PC-9 (cell line): ENCODE measurements at regions not wholly inside any gene's neighbourhood (a gene's known extent, or its start where the extent isn't known, plus 50 kb on each side); places are given as distances from the start of the nearest gene placed in this dataset.

Experiments used
- BruUV-seq: library from RNA; stranded (reverse); fragments of 400-500 nt; replicated peaks from 2 replicates; lab custom pipeline; 2021; lab: Mats Ljungman, UMichigan
- CTCF ChIA-PET: fragments of 300-600 bp; sonication (Branson Sonifier 250); formaldehyde crosslinking; loops from one replicate; lab custom pipeline; 2022; ENCODE audit warnings: antibody characterized with exemption; lab: Charles Lee
- POLR2A ChIA-PET: fragments of 300-600 bp; sonication (Branson Sonifier 250); formaldehyde crosslinking; loops from one replicate; lab custom pipeline; 2022; ENCODE audit warnings: antibody characterized with exemption; ENCODE audit not compliant: unreplicated experiment; lab: Charles Lee
- DNase-seq, 2 experiments: peaks; one replicate each; pipeline versions ENCODE4 v3.0.0 to v3.0.0-alpha.2; 2015 to 2022; ENCODE audit warnings: mixed read lengths in 1 of 2
- H2AFZ ChIP-seq: fragments of 200-600 bp; sonication (generic); 2 replicates; pipeline ENCODE4 v1.8.1; 2017; ENCODE audit warnings: antibody characterized with exemption
- H3F3A ChIP-seq: fragments of 200-600 bp; sonication (generic); 2 replicates; pipeline ENCODE4 v1.8.1; 2017; ENCODE audit warnings: antibody characterized with exemption, mild to moderate bottlenecking, low read depth; ENCODE audit not compliant: insufficient read depth
- H3K27ac ChIP-seq: fragments of 200-600 bp; sonication (generic); 2 replicates; pipeline ENCODE4 v1.6.1; 2016; ENCODE audit warnings: mixed run types
- H3K27me3 ChIP-seq: fragments of 200-600 bp; sonication (generic); 2 replicates; pipeline ENCODE4 v1.6.1; 2016; ENCODE audit warnings: low read depth, mixed run types; ENCODE audit not compliant: insufficient read depth
- H3K36me3 ChIP-seq: fragments of 200-600 bp; sonication (generic); 2 replicates; pipeline ENCODE4 v1.6.1; 2016; ENCODE audit warnings: low read depth, mixed run types
- H3K4me1 ChIP-seq: fragments of 200-600 bp; sonication (generic); replicated peaks from 2 replicates; pipeline ENCODE4 v1.6.1; 2016; ENCODE audit warnings: mixed run types; ENCODE audit not compliant: insufficient read depth
- H3K4me2 ChIP-seq: fragments of 200-600 bp; sonication (generic); 2 replicates; pipeline ENCODE4 v1.6.1; 2017; ENCODE audit warnings: mixed run types
- H3K4me3 ChIP-seq: fragments of 200-600 bp; sonication (generic); 2 replicates; pipeline ENCODE4 v1.6.1; 2016; ENCODE audit warnings: mixed run types
- H3K79me2 ChIP-seq: fragments of 200-600 bp; sonication (generic); 2 replicates; pipeline ENCODE4 v1.6.1; 2017; ENCODE audit warnings: low read depth, mixed run types
- H3K9me2 ChIP-seq: fragments of 200-600 bp; sonication (generic); 2 replicates; pipeline ENCODE4 v1.8.1; 2017; ENCODE audit warnings: mild to moderate bottlenecking; ENCODE audit not compliant: insufficient read depth
- H3K9me3 ChIP-seq: fragments of 200-600 bp; sonication (generic); 2 replicates; pipeline ENCODE4 v1.8.1; 2016; ENCODE audit warnings: low read depth; ENCODE audit not compliant: insufficient read depth
- H4K20me1 ChIP-seq: fragments of 200-600 bp; sonication (generic); 2 replicates; pipeline ENCODE4 v1.8.1; 2017; ENCODE audit not compliant: insufficient read depth
- CTCF ChIP-seq: fragments of 200-600 bp; sonication (generic); conservative IDR thresholded peaks from 2 replicates; pipeline ENCODE4 v1.6.1; 2017; ENCODE audit warnings: mixed run types, antibody characterized with exemption, mild to moderate bottlenecking, moderate library complexity
- EZH2 ChIP-seq: fragments of 200-600 bp; sonication (generic); IDR thresholded peaks from 2 replicates; pipeline ENCODE4 v1.8.0; 2017; ENCODE audit warnings: antibody characterized with exemption, low read depth
- intact Hi-C: fragments of 100-400 bp; cut with micrococcal nuclease; formaldehyde crosslinking; loops from one replicate; pipeline ENCODE4 v1.10.0; 2022; ENCODE audit not compliant: unreplicated experiment

GRCh38 chr20:7085467-7085866 is 318.0 kb downstream of the BMP2 start:
- no peak for DNase-seq
- BruUV-seq: no TSS peak

GRCh38 chr20:7087803-7088202 is 320.3 kb downstream of the BMP2 start:
- no peak for TF ChIP-seq EZH2
- no peak for TF ChIP-seq CTCF
- no peaks in the 10 kb centered on the region for H3K27me3 ChIP-seq
- no peak overlapping the region for H3K27ac ChIP-seq
- no peaks in the 10 kb centered on the region for H3K9me3 ChIP-seq
- no peak overlapping the region for H3K4me2 ChIP-seq
- ChIA-PET POLR2A (no interaction called here), CTCF (no interaction called here)
- H3K79me2 ChIP-seq: no peaks in the 10 kb centered on the region
- H4K20me1 ChIP-seq: no peaks in the 10 kb centered on the region
- H3K36me3 ChIP-seq: no peaks in the 10 kb centered on the region
- no peak for DNase-seq
- no peak overlapping the region for H2AFZ ChIP-seq
- no TSS peak for BruUV-seq
- no peak overlapping the region for H3K4me3 ChIP-seq
- no peaks in the 10 kb centered on the region for H3K4me1 ChIP-seq
- intact Hi-C loops: no loop called here
- no peaks in the 10 kb centered on the region for H3F3A ChIP-seq
- no peaks in the 10 kb centered on the region for H3K9me2 ChIP-seq

More at GRCh38 chr20:7085467-7085866, 318.0 kb downstream of the BMP2 start:
- Histone ChIP-seq H4K20me1 (no peaks in the 10 kb centered on the region), H3K4me1 (no peaks in the 10 kb centered on the region), H3K4me3 (no peak overlapping the region), H3K9me2 (no peaks in the 10 kb centered on the region), H3K9me3 (no peaks in the 10 kb centered on the region), H3K27me3 (no peaks in the 10 kb centered on the region), H3K4me2 (no peak overlapping the region), H2AFZ (no peak overlapping the region), H3K79me2 (no peaks in the 10 kb centered on the region), H3K27ac (no peak overlapping the region), H3K36me3 (no peaks in the 10 kb centered on the region), H3F3A (no peaks in the 10 kb centered on the region)
- TF ChIP-seq CTCF (no peak), EZH2 (no peak)
- intact Hi-C loops: no loop called here
- CTCF ChIA-PET: no interaction called here
- POLR2A ChIA-PET: no interaction called here

GRCh38 chr20:7090001-7090400 is 322.5 kb downstream of the BMP2 start:
- H2AFZ ChIP-seq: no peak overlapping the region
- no peaks in the 10 kb centered on the region for H4K20me1 ChIP-seq
- TF ChIP-seq EZH2: no peak
- no peak for TF ChIP-seq CTCF
- intact Hi-C loops: no loop called here
- no peaks in the 10 kb centered on the region for H3K27me3 ChIP-seq
- ChIA-PET CTCF (no interaction called here), POLR2A (no interaction called here)
- H3K4me1 ChIP-seq: no peaks in the 10 kb centered on the region
- no peak overlapping the region for H3K27ac ChIP-seq
- H3F3A ChIP-seq: no peaks in the 10 kb centered on the region
- no peaks in the 10 kb centered on the region for H3K79me2 ChIP-seq
- no peak overlapping the region for H3K4me3 ChIP-seq
- no TSS peak for BruUV-seq
- DNase-seq: no peak
- H3K9me3 ChIP-seq: no peaks in the 10 kb centered on the region; the same call in 1 of the 2 replicates
- no peaks in the 10 kb centered on the region for H3K36me3 ChIP-seq
- no peaks in the 10 kb centered on the region for H3K9me2 ChIP-seq
- no peak overlapping the region for H3K4me2 ChIP-seq
